CD14-positive monocyte (primary cell): ENCODE measurements at regions not wholly inside any gene's neighbourhood (a gene's known extent, or its start where the extent isn't known, plus 50 kb on each side); places are given as distances from the start of the nearest gene placed in this dataset.

Experiments used
- DNase-seq, 3 donors: peaks; one replicate each; pipeline ENCODE4 v3.0.0-alpha.2; 2011 to 2022
- H2AFZ ChIP-seq: 2 replicates; pipeline ENCODE4 v1.6.0; 2012; ENCODE audit warnings: mild to moderate bottlenecking, low read depth, low read length, inconsistent platforms; ENCODE audit not compliant: insufficient read depth, poor library complexity, severe bottlenecking
- H3K27ac ChIP-seq, 2 donors: 1 replicate in 1 of 2; 2 replicates in 1 of 2; pipeline ENCODE4 v1.5.1; 2012 to 2013; ENCODE audit warnings: low read length in 2 of 2, control low read depth in 1 of 2, inconsistent platforms in 1 of 2, low read depth in 1 of 2, mild to moderate bottlenecking in 1 of 2
- H3K27me3 ChIP-seq, 2 donors: one replicate each; pipeline versions ENCODE4 v1.6.0 to v1.6.1; 2011 to 2013; ENCODE audit warnings: low read length in 2 of 2; ENCODE audit not compliant: control insufficient read depth in 2 of 2, insufficient read depth in 2 of 2
- H3K36me3 ChIP-seq, 2 donors: replicated peaks in 1 of 2; 1 replicate in 1 of 2; 2 replicates in 1 of 2; pipeline versions ENCODE4 v1.5.1 to v1.6.1; 2012 to 2013; ENCODE audit warnings: low read length in 2 of 2, control low read depth in 1 of 2, inconsistent platforms in 1 of 2, mild to moderate bottlenecking in 1 of 2; ENCODE audit not compliant: insufficient read depth in 2 of 2, control insufficient read depth in 1 of 2
- H3K4me1 ChIP-seq, 2 donors: 1 replicate in 1 of 2; 2 replicates in 1 of 2; pipeline versions ENCODE4 v1.5.1 to v1.6.1; 2012 to 2013; ENCODE audit warnings: low read length in 2 of 2, control low read depth in 1 of 2, inconsistent platforms in 1 of 2, mild to moderate bottlenecking in 1 of 2, moderate library complexity in 1 of 2; ENCODE audit not compliant: insufficient read depth in 2 of 2, control insufficient read depth in 1 of 2
- H3K4me2 ChIP-seq: replicated peaks from 2 replicates; pipeline ENCODE3; 2012; ENCODE audit warnings: low read length, moderate library complexity, mild to moderate bottlenecking; ENCODE audit not compliant: poor library complexity, severe bottlenecking; ENCODE audit errors: extremely low read depth
- H3K4me3 ChIP-seq, 3 experiments: fragments of 200-600 bp in 1 of 3; sonication (generic) in 1 of 3; replicated peaks in 1 of 3; 1 replicate in 2 of 3; 2 replicates in 1 of 3; pipeline ENCODE4 v1.5.1; 2011 to 2013; ENCODE audit warnings: low read length in 3 of 3, mild to moderate bottlenecking in 3 of 3, control low read depth in 2 of 3, low read depth in 2 of 3, inconsistent platforms in 1 of 3, moderate library complexity in 1 of 3
- H3K79me2 ChIP-seq: 2 replicates; pipeline ENCODE4 v1.6.0; 2012; ENCODE audit warnings: mild to moderate bottlenecking, control low read depth, inconsistent platforms, low read length, moderate library complexity; ENCODE audit not compliant: insufficient read depth
- H3K9ac ChIP-seq: 2 replicates; pipeline ENCODE4 v1.6.0; 2017; ENCODE audit warnings: low read length, mild to moderate bottlenecking; ENCODE audit not compliant: insufficient read depth, poor library complexity, severe bottlenecking
- H3K9me3 ChIP-seq, 2 donors: replicated peaks in 1 of 2; 1 replicate in 1 of 2; 2 replicates in 1 of 2; pipeline versions ENCODE4 v1.5.1 to v1.6.1; 2012 to 2013; ENCODE audit warnings: low read length in 2 of 2, control low read depth in 1 of 2; ENCODE audit not compliant: control insufficient read depth in 1 of 2, insufficient read depth in 1 of 2
- H4K20me1 ChIP-seq: 2 replicates; pipeline ENCODE4 v1.6.0; 2012; ENCODE audit warnings: mild to moderate bottlenecking, low read length, control low read depth, moderate library complexity; ENCODE audit not compliant: insufficient read depth
- H3K27ac Mint-ChIP-seq, 7 donors: one replicate each; pipeline ENCODE4 v1.8.0; 2020; ENCODE audit warnings: mild to moderate bottlenecking in 7 of 7, mixed read lengths in 7 of 7, moderate library complexity in 6 of 7, inconsistent platforms in 2 of 7
- H3K27me3 Mint-ChIP-seq, 3 donors: one replicate each; pipeline ENCODE4 v1.8.0; 2021 to 2022; ENCODE audit warnings: low read depth in 3 of 3, mild to moderate bottlenecking in 3 of 3, mixed read lengths in 3 of 3, moderate library complexity in 3 of 3, inconsistent platforms in 1 of 3
- H3K36me3 Mint-ChIP-seq, 2 donors: one replicate each; pipeline ENCODE4 v1.8.0; 2020; ENCODE audit warnings: mixed read lengths in 2 of 2, inconsistent platforms in 1 of 2, mild to moderate bottlenecking in 1 of 2
- H3K4me1 Mint-ChIP-seq: one replicate; pipeline ENCODE4 v1.8.0; 2020; ENCODE audit warnings: mild to moderate bottlenecking, mixed read lengths
- H3K4me3 Mint-ChIP-seq, 2 donors: one replicate each; pipeline ENCODE4 v1.8.0; 2020; ENCODE audit warnings: mild to moderate bottlenecking in 2 of 2, mixed read lengths in 2 of 2, moderate library complexity in 1 of 2
- H3K9me3 Mint-ChIP-seq, 7 donors: one replicate each; pipeline ENCODE4 v1.8.0; 2020 to 2022; ENCODE audit warnings: mixed read lengths in 7 of 7, mild to moderate bottlenecking in 6 of 7, moderate library complexity in 6 of 7, inconsistent platforms in 2 of 7
- CTCF ChIP-seq: fragments of 200-600 bp; IDR thresholded peaks from one replicate; pipeline ENCODE4 v1.8.0; 2022; ENCODE audit warnings: antibody characterized with exemption, mild to moderate bottlenecking
- WGBS: methylation state at CpG from one replicate; pipeline ENCODE4 v1.1.5; 2013; ENCODE audit warnings: missing lambda C conversion rate; ENCODE audit not compliant: insufficient coverage; 5-methylcytosine and 5-hydroxymethylcytosine counted together
- intact Hi-C, 2 donors: fragments of 100-400 bp; cut with micrococcal nuclease; formaldehyde crosslinking; loops; one replicate each; pipeline versions ENCODE4 v1.15.0 to v1.15.1; 2023

DNA sequence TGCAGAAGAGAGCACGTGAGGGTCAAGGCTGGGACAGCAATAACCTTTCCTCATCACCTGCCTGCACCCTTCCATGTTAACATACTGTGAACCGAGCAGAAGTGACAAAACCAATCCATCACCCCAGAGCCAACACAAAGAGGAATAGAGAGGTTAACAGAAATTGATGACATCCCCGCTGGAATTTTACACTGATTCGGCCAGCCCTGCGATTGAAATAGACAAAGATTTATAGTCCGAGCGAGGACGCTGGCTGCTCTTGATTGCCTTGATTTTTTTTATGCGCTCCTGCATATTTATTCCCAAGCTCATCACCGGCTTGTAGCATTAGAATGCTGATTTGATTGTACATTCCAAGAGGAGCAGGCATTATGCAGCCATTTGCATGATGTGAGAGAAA is 729.7 kb downstream of the BCL11B start:
- H2AFZ ChIP-seq: no peak overlapping the region
- no peaks in the 10 kb centered on the region for H4K20me1 ChIP-seq
- Mint-ChIP-seq H3K9me3 (peaks cover 0 to 7% (median 2%) of the 10 kb centered on the region in 7 donors), H3K4me3 (peak overlapping the region in 1 of 2 donors; percentile 72), H3K4me1 (peaks cover 22% of the 10 kb centered on the region), H3K27me3 (peaks cover 0 to 2% (median 0%) of the 10 kb centered on the region in 3 donors), H3K27ac (no peak overlapping the region), H3K36me3 (no peaks in the 10 kb centered on the region)
- H3K36me3 ChIP-seq: no peaks in the 10 kb centered on the region
- H3K27me3 ChIP-seq: no peaks in the 10 kb centered on the region
- TF ChIP-seq CTCF: no peak
- H3K9ac ChIP-seq: no peak overlapping the region
- peaks cover 15 to 16% of the 10 kb centered on the region in 2 donors for H3K4me1 ChIP-seq
- WGBS: 13% methylated on average over 7 of the region's 10 CpGs
- no peak for DNase-seq
- intact Hi-C loops: no loop called here
- no peaks in the 10 kb centered on the region for H3K9me3 ChIP-seq
- peak overlapping the region in 1 of 3 experiments; percentile 43 for H3K4me3 ChIP-seq
- H3K79me2 ChIP-seq: no peaks in the 10 kb centered on the region
- peak overlapping the region; percentile 53 for H3K4me2 ChIP-seq
- no peak overlapping the region for H3K27ac ChIP-seq

GRCh38 chr14:98543074-98543473 is 728.9 kb downstream of the BCL11B start:
- intact Hi-C loops: no loop called here

More at GRCh38 chr14:98543074-98543473, 728.9 kb downstream of the BCL11B start:
- Mint-ChIP-seq H3K27me3 (peaks cover 0 to 2% (median 0%) of the 10 kb centered on the region in 3 donors), H3K9me3 (peaks cover 0 to 7% (median 2%) of the 10 kb centered on the region in 7 donors), H3K4me3 (peak overlapping the region; percentile 53 to 72), H3K36me3 (no peaks in the 10 kb centered on the region), H3K27ac (peak overlapping the region in 2 of 7 donors; percentile 53 to 75), H3K4me1 (peaks cover 22% of the 10 kb centered on the region)
- Histone ChIP-seq H3K79me2 (no peaks in the 10 kb centered on the region), H3K9ac (no peak overlapping the region), H3K4me3 (peak overlapping the region in 1 of 3 experiments; percentile 43), H2AFZ (no peak overlapping the region), H3K27ac (no peak overlapping the region), H3K9me3 (no peaks in the 10 kb centered on the region), H3K27me3 (no peaks in the 10 kb centered on the region), H3K4me1 (peaks cover 15 to 16% of the 10 kb centered on the region in 2 donors), H3K36me3 (no peaks in the 10 kb centered on the region), H3K4me2 (peak overlapping the region; percentile 53), H4K20me1 (no peaks in the 10 kb centered on the region)
- WGBS: no CpG with 5 or more reads among the region's 2 CpGs
- no peak for DNase-seq
- no peak for TF ChIP-seq CTCF
